ES-I3 (cell line): ENCODE measurements at regions not wholly inside any gene's neighbourhood (a gene's known extent, or its start where the extent isn't known, plus 50 kb on each side); places are given as distances from the start of the nearest gene placed in this dataset.
A peak's percentile ranks its signal among the peaks of the same experiment; 100 is the strongest.
"Not testable (repeated sequence)": the region's sequence is repeated elsewhere in the genome, so short reads cannot be mapped to it uniquely, and the experiment has no call there.

Source experiments
- H3K36me3 ChIP-seq: 2 replicates; pipeline ENCODE4 v1.6.1; 2013; ENCODE audit warnings: mild to moderate bottlenecking, low read length, control low read depth, moderate library complexity; ENCODE audit not compliant: insufficient read depth
- H3K4me1 ChIP-seq: 2 replicates; pipeline ENCODE4 v1.6.1; 2013; ENCODE audit warnings: mild to moderate bottlenecking, control low read depth, low read length; ENCODE audit not compliant: insufficient read depth
- H3K9ac ChIP-seq: 2 replicates; pipeline ENCODE4 v1.6.1; 2013; ENCODE audit warnings: low read depth, mild to moderate bottlenecking, low read length, moderate library complexity
- H3K9me3 ChIP-seq: 2 replicates; pipeline ENCODE4 v1.6.1; 2013; ENCODE audit warnings: mild to moderate bottlenecking, low read length, moderate library complexity; ENCODE audit not compliant: control insufficient read depth, insufficient read depth

DNA sequence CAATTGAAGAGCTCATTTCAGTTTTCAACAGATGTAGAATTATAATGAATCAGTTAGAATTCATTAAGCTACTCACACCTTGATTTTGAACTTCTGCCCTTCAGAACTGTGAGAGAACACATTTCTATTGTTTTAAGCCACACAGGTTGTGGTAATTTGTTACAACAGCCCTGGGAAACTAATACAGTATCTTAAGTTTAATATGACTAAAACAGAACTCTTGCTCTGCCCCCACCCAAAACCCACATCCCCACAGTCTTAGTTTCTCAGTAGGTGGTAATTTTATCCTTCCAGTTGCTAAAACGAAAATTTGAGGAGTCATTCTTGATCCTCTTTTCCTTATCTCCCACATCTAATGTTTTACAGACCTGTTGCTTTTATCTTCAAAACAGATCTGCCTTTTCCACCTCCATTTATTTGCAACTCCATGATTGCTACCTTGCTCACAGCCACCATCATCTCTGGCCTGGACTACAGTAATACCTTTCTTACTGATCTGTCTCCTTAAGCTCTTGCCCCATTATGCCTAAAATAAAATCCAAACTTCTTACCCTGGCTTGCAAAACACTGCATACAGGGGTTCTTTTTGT is 72.8 kb upstream of the NXPH1 start:
- Histone ChIP-seq H3K36me3 (no peaks in the 10 kb centered on the region), H3K9me3 (0 out of 2 replicates have a peak, but pooled peaks cover 2% of the 10 kb centered on the region), H3K9ac (peak overlapping the region; percentile 7; the same call in 1 of the 2 replicates), H3K4me1 (peaks cover 36% of the 10 kb centered on the region)

- Histone ChIP-seq H3K9me3 (0 out of 2 replicates have a peak, but pooled peaks cover 2% of the 10 kb centered on the region), H3K4me1 (peaks cover 36% of the 10 kb centered on the region), H3K9ac (no peak overlapping the region), H3K36me3 (no peaks in the 10 kb centered on the region)
These were observed 70.6 kb upstream of the NXPH1 start for GRCh38 chr7:8362723-8363369.

- Histone ChIP-seq H3K4me1 (peaks cover 36% of the 10 kb centered on the region), H3K9ac (no peak overlapping the region), H3K36me3 (no peaks in the 10 kb centered on the region), H3K9me3 (0 out of 2 replicates have a peak, but pooled peaks cover 2% of the 10 kb centered on the region)
These were observed 69.9 kb upstream of the NXPH1 start for GRCh38 chr7:8363407-8364015.

DNA sequence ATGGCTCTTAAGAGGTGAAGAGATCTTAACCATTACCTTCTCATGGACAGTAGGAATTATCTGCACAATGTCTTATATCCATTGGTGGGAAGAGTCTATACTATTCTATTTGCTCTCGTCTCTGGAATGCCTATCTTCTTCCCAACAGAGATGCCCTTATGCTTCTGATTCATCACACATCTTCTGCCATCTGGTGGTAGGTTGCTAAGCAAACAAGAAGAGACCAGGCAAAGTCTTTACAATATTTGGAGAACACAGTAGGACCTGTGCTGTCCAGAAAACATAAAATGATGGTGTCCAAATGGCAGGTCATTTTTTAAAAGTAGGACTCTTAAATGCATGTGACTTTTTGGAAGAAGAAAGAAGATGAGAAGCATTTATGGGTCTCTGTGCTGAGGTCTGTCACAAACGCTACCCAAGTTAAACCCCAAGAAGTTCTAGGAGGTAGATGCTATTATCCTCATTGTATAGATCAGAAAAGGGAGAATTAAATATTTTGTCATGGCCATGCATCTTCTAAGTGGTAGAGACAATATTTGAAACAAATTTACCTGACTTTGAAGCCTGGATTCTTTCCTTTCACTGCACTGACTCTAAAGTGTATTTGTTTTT is 67.8 kb upstream of the NXPH1 start:
- Histone ChIP-seq H3K9me3 (no peaks in the 10 kb centered on the region), H3K9ac (no peak overlapping the region), H3K36me3 (no peaks in the 10 kb centered on the region), H3K4me1 (peaks cover 24% of the 10 kb centered on the region)

DNA sequence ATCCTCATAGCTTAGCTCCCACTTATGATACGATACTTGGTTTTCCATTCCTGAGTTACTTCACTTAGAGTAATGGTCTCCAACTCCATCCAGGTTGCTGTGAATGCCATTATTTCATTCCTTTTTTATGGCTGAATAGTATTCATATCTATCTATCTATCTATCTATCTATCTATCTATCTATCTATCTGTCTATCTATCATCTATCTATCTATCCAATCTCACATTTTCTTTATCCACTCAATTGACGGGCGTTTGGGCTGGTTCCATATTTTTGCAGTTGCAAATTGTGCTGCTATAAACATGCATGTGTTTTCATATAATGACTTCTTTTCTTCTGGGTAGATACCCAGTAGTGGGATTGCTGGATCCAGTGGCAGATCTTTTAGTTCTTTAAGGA is 65.4 kb upstream of the NXPH1 start:
- not testable (repeated sequence) for H3K9me3 ChIP-seq, H3K9ac ChIP-seq
- peaks cover 14% of the 10 kb centered on the region for H3K4me1 ChIP-seq

GRCh38 chr7:8371742-8372141 is 61.7 kb upstream of the NXPH1 start:
- Histone ChIP-seq H3K9me3 (no peaks in the 10 kb centered on the region; the same call in none of the 2 replicates), H3K36me3 (no peaks in the 10 kb centered on the region), H3K9ac (no peak overlapping the region), H3K4me1 (peaks cover 7% of the 10 kb centered on the region; the same call in 1 of the 2 replicates)

More for the DNA sequence above, 65.4 kb upstream of the NXPH1 start:
- H3K36me3 ChIP-seq, result not testable (repeated sequence)

GRCh38 chr7:8373851-8374250 is 59.6 kb upstream of the NXPH1 start:
- no peaks in the 10 kb centered on the region for H3K36me3 ChIP-seq
- H3K4me1 ChIP-seq, result peaks cover 12% of the 10 kb centered on the region; the same call in 1 of the 2 replicates
- H3K9me3 ChIP-seq, result no peaks in the 10 kb centered on the region; the same call in none of the 2 replicates
- H3K9ac ChIP-seq, result no peak overlapping the region

GRCh38 chr7:8378349-8379019 is 54.9 kb upstream of the NXPH1 start:
- no peaks in the 10 kb centered on the region for H3K36me3 ChIP-seq
- H3K9me3 ChIP-seq, result no peaks in the 10 kb centered on the region; the same call in 1 of the 2 replicates
- no peak overlapping the region for H3K9ac ChIP-seq
- peaks cover 11% of the 10 kb centered on the region; the same call in 1 of the 2 replicates for H3K4me1 ChIP-seq

- Histone ChIP-seq H3K9ac (no peak overlapping the region), H3K9me3 (no peaks in the 10 kb centered on the region; the same call in 1 of the 2 replicates)
These were observed 54.1 kb upstream of the NXPH1 start for GRCh38 chr7:8379264-8379663.

DNA sequence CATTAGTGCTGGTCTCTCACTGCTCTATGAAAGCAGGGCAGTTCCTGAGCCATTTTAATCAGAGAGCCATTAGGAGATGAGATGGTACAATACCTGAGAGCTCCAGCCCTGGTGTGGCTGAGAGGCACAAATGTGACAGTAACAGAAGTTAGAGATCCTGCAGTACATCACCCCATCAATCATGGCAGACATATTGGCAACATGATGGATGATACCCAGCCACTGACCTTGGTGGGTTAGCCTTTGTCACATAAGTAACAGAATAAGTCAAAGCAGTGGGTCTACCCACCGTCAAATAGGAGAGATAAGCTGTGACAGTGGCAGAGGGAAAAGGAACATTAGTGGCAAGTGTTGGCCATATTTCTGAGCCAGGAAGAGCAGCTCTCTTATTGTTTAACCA is 53.3 kb upstream of the NXPH1 start:
- H3K9ac ChIP-seq, result no peak overlapping the region
- H3K9me3 ChIP-seq, result no peaks in the 10 kb centered on the region
- H3K36me3 ChIP-seq, result no peaks in the 10 kb centered on the region
- peaks cover 11% of the 10 kb centered on the region; the same call in 1 of the 2 replicates for H3K4me1 ChIP-seq

More at GRCh38 chr7:8379264-8379663, 54.1 kb upstream of the NXPH1 start:
- peaks cover 11% of the 10 kb centered on the region; the same call in 1 of the 2 replicates for H3K4me1 ChIP-seq
- no peaks in the 10 kb centered on the region for H3K36me3 ChIP-seq

DNA sequence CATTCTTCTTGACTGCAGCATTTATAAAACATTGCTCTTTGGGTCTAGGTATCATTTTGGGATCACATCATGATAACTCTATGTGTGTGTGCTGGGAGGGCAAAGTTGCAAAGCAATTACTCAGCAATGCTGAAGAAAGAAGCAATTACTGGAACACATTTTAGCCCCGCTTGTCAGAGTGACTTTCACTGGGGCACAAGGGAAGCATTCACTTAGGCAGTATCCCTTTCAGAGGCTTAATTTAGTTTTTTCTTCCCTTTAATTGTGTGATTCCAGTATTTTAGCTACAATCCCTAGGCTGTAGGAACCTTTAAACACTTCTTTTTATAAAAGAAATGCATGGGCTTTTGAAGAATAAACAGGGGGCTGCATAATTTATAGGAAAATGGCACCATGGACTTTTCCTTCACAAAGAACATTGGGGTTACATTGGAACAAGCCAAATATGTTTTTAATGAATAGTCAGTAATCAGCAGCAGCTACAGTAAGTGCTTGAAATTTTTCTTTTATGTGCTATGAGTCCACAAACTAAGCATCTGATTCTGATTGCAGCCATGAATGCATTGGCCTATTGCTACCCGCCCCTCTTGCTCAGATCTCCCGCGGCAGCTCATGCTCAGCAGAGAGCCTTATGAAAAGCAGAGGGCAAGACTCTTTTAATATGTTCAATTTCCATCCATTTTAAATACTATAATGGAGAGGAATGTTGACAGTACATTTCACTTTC is 51.2 kb upstream of the NXPH1 start:
- Histone ChIP-seq H3K9me3 (no peaks in the 10 kb centered on the region), H3K9ac (no peak overlapping the region), H3K4me1 (peaks cover 11% of the 10 kb centered on the region; the same call in 1 of the 2 replicates), H3K36me3 (no peaks in the 10 kb centered on the region)
